Fibroblast of the conjunctiva (primary cell): ENCODE measurements at regions not wholly inside any gene's neighbourhood (a gene's known extent, or its start where the extent isn't known, plus 50 kb on each side); places are given as distances from the start of the nearest gene placed in this dataset.
"Not testable (repeated sequence)": the region's sequence is repeated elsewhere in the genome, so short reads cannot be mapped to it uniquely, and the experiment has no call there.

ENCODE experiments used
- DNase-seq: peaks from one replicate; pipeline ENCODE4 v3.0.0-alpha.2; 2010; ENCODE audit warnings: low read depth

- DNase-seq = no peak
Measured at GRCh38 chr2:22359071-22359672, 1025.8 kb upstream of the KLHL29 start.

DNA sequence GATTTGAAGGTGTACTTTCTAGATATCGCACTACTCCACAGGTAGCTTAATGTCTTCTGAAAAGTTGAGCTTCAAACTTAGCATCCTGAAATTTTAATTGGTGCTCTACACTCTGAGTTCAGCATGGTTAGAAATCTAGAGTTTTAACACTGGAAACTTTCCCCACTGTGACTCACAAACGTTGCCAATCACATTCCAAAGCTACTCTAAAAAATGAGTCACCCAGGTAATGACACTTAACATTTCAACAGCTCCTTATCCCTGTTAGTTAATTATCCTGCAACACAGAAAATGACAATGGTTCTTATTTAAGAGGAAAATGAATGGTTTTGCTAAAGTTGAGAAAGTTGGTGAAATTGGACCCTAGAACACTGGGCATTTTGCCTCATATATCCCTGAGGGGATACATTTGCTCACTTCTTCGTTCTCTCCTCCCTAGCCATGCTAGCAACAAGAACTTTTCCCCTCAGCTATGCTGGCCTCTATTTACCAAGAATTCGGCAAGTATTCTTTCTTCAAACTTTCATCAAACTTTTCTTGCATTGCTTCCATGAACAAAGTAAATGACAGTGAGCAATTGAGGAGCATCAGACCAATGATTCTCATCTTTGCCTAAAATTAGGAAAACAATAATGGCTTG, 1024.1 kb upstream of the KLHL29 start:
- DNase-seq = no peak

DNA sequence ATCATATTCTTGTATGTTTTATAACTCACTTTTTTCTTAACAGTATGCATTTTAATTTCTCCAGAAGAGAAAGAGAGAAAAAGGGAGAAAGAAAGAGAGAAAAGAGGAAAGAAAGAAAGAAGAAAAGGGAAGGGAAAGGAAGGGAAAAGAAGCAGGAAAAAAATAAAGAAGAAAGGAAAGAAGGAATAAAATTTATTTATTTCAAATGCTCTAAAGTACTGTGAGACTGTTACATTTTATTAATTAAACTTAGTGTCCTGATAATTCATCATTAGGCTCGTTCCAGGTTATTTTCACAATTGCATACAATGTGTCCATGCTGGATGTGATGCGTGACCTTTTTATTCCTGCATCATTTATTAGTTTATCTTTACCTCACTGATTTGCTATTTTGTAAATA, 1023.4 kb upstream of the KLHL29 start:
- DNase-seq = no peak

DNA sequence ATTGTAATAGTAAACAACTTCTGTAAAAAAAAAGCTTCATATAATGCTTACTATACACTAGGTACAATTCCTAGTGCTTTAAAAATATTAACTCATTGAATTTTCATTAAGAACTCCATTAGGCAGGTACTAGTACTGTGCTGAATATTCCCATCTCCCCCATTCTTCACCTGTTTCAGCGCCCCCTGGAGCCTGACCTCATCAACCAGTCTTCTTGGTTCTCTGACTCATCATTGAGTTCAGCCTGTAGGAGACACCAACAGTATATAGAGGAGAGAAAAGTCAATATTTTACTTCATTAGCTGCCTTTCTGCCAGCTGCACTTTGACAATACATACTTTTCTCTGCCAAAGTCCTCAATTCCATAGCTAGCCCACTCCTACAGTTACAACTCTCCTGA, 1009.9 kb upstream of the KLHL29 start:
- no peak for DNase-seq

- DNase-seq = no peak
Measured at GRCh38 chr2:22377268-22377667, 1007.7 kb upstream of the KLHL29 start.

DNA sequence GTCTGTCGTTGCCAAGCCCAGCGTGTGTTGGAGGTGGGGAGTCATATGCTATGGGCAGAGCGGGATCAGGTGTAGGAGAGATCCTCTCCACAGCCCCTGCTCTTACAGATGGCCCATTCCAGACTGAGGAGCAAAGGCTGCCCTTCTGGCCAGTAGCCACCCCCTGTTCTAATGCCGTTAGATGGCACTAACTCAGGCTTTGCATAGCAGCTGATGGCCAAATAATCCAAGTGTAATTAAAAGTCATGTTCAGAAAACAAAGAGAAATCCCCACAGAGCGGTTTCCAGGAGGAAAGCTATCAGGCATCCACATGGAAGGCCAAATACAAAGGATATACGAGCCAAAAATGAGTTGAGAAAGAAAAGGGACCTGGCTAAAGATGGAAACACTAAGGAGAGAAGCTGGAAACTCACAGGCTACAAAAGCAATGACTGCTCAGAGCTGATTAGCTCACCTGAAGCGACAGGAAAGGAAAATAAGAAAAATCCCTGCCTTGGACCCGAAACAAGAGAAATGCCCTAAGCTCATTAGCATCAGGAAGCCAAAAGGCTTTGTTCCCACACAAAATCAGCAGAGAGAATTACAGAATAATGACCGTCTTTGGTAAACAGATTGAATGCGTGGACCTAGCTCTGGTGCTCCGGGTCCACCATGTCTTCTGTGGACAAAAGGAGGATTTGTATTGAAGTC, 1002.4 kb upstream of the KLHL29 start:
- DNase-seq = no peak

DNA sequence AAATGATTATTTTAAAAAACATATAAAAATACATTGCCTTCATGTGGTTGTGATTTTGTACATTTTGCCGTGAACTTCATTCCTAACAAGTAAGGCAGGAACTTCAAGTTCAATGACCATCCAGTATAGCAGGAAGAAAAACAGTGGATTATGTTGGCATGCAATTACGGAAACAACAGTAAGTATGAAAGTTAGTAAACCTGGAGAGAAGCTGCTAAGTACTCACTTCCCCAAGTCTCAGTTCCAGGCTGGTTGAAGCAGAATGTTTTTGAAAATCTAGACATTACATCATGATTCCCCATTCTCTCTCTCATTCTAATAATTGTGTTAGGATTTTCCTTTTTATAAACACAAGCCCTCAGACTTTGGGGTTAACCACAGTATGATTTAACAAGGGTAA, 987.1 kb upstream of the KLHL29 start:
- DNase-seq = no peak

GRCh38 chr2:22403748-22404147, 981.2 kb upstream of the KLHL29 start:
- DNase-seq = no peak

DNA sequence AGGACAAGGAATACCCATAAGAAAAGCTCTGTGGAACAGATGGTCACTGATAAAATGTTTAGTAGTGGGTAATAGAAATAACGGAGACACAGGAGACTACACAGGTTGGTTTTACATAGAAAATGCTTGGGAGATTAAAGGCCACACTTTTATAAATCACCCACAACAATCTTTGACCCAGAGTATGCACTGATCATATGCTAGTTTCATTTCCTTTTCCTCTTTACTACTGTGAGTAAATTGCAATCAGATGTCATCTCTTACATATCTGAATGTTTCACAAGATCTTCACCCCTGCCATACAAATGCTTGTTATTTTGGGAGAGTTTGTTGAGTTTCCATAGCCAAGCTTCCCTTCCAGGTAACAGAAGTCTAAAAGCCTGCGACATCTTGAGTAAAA, 978.4 kb upstream of the KLHL29 start:
- no peak for DNase-seq

DNA sequence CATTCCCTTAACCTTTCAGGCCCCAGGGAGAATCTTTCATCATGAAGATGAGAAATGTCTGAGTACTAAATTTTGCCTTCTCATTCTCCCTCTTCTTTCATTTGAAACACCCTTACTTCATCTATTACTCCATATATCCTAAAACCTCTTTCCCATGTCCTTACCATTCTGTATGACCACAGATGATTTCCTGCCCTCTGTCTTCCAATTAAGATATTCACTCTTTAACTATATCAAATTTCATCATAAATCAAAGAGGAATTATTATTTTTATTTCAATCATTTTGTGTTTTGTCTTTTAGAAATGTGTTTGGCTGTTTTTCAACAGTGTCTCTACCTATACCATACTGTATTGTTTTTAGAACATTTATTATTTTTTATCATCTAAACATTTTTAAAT, 964.9 kb upstream of the KLHL29 start:
- DNase-seq = no peak

DNA sequence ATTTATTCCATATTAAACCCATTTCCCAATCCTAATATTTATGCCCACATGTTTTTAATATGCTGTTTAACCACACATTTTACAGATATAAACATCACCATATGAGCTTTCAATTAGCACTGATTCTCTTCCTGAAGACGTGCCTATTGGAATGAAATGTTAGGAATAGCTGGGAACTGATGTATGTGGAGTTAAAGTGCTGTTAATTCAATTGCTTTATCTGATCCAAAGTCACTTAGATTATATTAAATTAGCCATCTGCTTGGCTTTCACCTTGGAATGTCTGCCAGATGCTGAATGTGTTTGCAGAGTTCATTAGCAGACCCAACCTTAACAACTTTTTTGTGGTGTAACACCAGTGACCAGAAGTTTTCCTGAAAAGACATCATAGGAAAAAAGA, 942.9 kb upstream of the KLHL29 start:
- DNase-seq = no peak

DNA sequence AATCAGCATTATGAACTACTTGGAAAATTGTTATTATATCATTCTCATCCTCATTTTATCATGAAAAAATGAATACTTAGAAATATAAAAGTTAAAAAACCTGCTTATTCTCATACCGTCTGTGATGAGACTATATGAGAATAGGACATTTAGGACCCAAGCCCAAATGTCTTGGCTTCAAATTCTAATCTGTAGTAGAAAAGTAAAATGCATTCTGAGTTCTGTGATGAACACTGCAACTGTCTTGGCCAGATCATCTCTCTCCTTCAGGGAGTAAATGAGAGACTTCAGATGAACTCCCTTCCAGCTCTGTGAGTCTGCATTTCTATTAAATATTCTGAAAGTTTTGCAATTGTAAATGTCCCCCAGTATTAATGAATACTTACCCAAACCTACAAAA, 940.7 kb upstream of the KLHL29 start:
- DNase-seq = no peak

DNA sequence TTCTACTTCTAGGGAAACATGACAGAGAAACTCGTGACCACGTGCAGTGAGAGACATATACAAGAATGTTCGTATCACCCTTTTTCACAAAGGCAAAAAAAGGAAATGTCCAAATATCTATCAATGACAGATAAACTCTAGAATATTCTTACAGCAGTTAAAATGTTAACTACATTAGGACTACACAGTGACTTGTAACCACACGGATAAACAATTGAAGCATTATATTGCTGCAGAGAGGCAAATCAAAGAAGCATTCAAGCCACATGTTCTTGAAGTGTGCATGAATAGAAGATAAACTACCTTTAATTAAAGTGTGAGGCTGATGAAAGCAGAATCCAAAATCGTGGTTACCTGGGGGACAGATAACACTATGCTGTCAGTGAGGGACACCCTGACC, 935.3 kb upstream of the KLHL29 start:
- no peak for DNase-seq

DNA sequence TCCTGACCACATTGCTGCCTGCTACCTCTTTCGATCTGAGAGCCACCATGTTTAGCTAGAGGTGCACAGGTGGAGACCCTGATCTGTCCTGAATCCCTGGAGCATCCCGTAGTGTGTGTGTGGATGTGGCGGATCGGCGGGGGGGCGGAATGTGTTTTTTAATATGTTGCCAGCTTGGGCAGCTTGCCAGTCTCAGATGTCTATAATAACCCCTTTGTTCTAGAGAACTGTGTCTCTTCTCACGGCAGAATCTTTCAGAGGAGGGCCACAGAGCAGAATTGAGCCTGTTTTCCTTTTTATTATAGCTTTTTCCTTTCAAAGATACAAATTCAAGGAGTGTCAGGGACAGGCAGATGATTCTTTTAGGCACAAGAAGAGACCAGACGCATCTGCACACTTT, 934.1 kb upstream of the KLHL29 start:
- DNase-seq = no peak

DNA sequence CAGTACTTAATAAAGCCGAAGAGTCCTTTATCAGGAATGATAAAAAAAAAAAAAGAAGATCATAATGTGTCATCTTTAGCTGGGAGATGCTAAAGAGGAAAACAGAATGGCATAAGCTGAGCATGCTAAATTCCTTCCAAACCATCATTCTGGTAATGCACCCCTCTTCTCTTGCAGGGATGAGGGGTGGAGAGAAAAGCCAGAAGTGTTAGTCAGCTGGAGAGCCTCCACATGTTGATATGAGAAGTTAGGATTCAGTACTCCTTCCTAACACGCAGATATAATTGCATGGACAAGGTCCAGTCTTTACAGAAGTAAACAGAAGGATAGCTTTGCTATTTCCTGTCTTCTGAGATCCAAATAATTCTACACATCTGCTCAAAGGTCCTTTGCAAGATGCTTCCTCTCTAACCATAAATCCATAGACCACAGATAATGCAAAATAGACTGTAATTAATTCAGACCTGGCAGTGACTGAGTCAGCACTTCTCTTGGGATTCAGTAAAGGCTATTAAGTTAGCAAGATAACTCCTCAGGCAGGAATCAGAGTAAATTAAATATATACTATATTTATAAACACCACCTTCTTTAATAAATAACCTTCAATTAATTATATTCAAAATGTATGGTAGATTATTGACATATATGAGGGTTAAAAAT, 930.0 kb upstream of the KLHL29 start:
- DNase-seq = no peak

DNA sequence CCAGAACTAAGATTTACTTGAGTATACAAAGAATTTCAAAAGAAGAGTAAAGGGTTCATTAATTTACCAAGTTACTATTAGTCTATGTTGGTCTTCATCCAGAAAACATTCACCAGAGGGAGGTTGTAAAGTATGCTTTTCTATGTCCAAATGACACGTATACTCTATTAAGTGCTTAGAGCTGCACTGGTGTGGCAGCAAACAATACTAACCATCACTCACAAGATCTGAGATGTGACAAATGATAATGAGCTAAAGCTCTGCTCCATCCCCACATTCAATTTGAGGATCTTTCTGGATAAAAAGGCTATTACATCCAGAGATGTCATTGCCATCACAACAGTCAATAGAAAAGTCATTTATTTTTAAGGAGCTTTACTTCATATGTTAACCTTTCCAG, 926.5 kb upstream of the KLHL29 start:
- no peak for DNase-seq

DNA sequence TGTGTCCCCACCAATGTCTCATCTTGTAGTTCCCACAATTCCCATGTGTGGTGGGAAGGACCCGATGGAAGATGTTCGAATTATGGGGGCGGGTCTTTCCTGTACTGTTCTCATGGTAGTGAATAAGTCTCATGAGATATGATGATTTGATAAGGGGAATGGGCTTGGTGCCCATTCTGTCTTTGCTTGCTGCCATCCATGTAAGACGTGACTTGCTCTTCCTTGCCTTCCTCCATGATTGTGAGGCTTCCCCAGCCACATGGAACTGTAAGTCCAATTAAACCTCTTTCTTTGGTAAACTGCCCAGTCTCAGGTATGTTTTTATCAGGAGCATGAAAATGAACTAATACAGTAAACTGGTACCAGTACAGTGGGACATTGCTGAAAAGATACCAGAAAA, 909.9 kb upstream of the KLHL29 start:
- DNase-seq = not testable (repeated sequence)

GRCh38 chr2:22478329-22478728, 906.6 kb upstream of the KLHL29 start:
- DNase-seq = no peak

DNA sequence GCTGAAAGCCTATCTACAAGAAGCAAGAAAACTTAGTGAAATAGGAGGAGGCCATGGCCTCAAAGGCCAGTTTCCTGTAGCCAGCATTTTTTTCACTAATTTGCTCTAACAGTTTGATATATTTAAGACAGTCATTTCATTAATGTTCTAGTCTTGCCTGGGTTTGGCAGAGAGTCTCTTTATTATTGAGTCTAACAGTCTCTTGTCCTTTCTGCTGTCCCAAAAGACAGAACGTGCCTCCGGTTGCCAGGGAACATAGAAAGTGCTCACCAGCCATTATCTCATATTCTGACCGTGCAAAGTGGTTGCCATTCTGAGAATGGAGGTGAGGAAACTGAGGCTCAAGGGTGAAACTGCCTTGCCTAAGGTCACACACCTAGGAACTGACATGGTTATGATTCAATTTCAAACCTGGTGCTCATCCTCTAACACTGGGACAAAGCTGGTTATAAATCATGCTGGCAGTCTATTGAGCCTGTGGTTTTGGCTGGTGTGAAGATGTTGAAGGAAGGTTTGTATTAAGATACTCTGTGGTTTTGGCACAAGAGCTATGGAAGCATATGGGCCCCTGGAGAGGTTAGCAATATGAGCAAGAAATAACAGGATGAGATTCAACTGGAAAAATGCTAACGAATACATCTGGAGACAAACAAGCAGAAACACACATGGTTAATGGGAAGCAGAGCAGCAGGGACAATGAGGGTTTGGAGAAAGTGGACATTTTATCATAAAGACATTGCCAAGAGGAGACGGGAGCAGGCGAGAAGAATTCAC, 903.3 kb upstream of the KLHL29 start:
- no peak for DNase-seq

DNA sequence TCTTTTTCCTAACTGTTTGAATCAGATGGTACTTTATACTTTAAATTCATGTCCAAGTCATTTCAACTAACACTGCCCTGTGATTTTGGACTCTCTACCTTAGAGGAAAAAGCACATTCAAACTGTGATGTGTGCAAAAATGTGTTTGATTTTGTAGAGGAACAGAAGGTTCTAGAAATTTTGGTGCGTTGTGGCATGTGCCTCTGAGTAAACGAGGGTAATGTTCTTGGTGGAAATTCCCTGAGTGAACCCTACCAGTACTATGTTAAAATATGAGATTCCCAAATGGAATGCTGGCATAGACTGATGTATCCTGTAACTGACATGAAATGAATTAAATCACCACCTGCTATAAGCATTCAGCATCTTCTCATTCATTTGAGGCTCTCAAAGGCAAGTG, 901.9 kb upstream of the KLHL29 start:
- DNase-seq = no peak

DNA sequence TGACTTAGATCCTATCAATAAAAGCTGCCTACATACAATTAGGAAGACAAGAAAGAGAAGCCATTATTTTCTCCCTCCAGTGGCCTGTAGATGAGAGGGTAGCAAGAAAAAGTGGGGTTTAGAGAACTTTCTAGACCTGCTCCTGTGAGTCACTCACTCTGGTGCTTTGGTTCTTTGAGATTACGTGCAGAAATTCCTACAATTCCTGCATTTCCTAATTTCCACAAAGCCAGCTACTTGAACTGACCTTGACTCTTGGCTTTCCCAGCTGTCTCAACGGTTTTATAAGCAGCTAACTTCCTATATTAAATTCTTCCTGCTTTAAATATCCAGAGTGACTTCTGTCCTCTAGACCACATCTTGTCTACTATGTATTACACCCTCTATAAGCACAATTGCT, 899.5 kb upstream of the KLHL29 start:
- DNase-seq = no peak

- no peak for DNase-seq
Measured at GRCh38 chr2:22486343-22486742, 898.6 kb upstream of the KLHL29 start.

DNA sequence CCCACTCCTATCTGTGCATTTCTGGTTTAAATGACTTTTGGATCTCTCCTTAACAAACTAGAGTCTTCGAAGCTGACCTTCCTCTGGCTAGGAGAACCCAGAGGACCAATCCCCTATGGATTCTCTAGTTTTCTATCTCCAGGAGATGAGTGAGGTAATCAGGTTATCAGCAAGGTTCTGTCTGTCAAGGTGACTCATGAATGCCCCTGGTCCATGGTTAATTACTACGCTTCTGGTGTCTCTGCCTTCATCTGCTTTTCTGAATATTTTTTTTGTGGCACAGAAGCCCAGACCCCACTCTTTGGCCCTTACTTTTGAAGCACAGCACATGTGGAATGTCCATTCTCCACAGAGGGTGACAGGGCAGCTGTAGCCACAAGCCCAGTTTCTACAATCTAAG, 897.9 kb upstream of the KLHL29 start:
- no peak for DNase-seq
